GM10248 (cell line): ENCODE measurements at regions not wholly inside any gene's neighbourhood (a gene's known extent, or its start where the extent isn't known, plus 50 kb on each side); places are given as distances from the start of the nearest gene placed in this dataset.

Source experiments
- CTCF ChIA-PET: fragments of 300-600 bp; sonication (Branson Sonifier 250); formaldehyde crosslinking; extraction: SDS; loops from one replicate; lab custom pipeline; 2021; ENCODE audit warnings: antibody characterized with exemption; lab: Yijun Ruan, JAX
- POLR2A ChIA-PET: fragments of 350-650 bp; sonication (Branson Sonifier 250); formaldehyde crosslinking; extraction: SDS; loops from one replicate; lab custom pipeline; 2020; ENCODE audit warnings: antibody characterized with exemption; lab: Yijun Ruan, JAX
- DNase-seq: peaks from one replicate; pipeline ENCODE4 v3.0.0; 2012; ENCODE audit errors: extremely low spot score
- TF ChIP-seq, protein P1 (sequence below): IDR thresholded peaks from 2 replicates; pipeline ENCODE4 v1.5.1; 2012; ENCODE audit warnings: mild to moderate bottlenecking, low read depth; ENCODE audit errors: extremely low read depth, missing control alignments, control extremely low read depth

GRCh38 chr18:41899535-41899934 lies 55.5 kb upstream of the PIK3C3 start:
- POLR2A ChIA-PET, result no interaction called here
- CTCF ChIA-PET, result interaction anchor here (1.2 to 2.4 kb wide), 3 partner anchors 9 to 20 kb away, joined by 3 to 17 read pairs (median 4); no protein-coding TSS in a partner anchor
- TF ChIP-seq, protein P1, sequence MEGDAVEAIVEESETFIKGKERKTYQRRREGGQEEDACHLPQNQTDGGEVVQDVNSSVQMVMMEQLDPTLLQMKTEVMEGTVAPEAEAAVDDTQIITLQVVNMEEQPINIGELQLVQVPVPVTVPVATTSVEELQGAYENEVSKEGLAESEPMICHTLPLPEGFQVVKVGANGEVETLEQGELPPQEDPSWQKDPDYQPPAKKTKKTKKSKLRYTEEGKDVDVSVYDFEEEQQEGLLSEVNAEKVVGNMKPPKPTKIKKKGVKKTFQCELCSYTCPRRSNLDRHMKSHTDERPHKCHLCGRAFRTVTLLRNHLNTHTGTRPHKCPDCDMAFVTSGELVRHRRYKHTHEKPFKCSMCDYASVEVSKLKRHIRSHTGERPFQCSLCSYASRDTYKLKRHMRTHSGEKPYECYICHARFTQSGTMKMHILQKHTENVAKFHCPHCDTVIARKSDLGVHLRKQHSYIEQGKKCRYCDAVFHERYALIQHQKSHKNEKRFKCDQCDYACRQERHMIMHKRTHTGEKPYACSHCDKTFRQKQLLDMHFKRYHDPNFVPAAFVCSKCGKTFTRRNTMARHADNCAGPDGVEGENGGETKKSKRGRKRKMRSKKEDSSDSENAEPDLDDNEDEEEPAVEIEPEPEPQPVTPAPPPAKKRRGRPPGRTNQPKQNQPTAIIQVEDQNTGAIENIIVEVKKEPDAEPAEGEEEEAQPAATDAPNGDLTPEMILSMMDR, result no peak
- DNase-seq, result no peak

GRCh38 chr18:41893432-41893831 lies 61.6 kb upstream of the PIK3C3 start:
- no peak for DNase-seq
- TF ChIP-seq, protein P1, result no peak
- CTCF ChIA-PET, result interaction anchor here (1.4 to 3.2 kb wide), 3 partner anchors 12 to 21 kb away, joined by 3 to 12 read pairs (median 5); no protein-coding TSS in a partner anchor
- POLR2A ChIA-PET, result no interaction called here

GRCh38 chr18:41887100-41887499 lies 67.9 kb upstream of the PIK3C3 start:
- POLR2A ChIA-PET, result no interaction called here
- TF ChIP-seq, protein P1, result no peak
- CTCF ChIA-PET, result no interaction called here
- no peak for DNase-seq

GRCh38 chr18:41886126-41886807 lies 68.8 kb upstream of the PIK3C3 start:
- TF ChIP-seq, protein P1, result no peak
- POLR2A ChIA-PET, result no interaction called here
- no peak for DNase-seq
- CTCF ChIA-PET, result no interaction called here

DNA sequence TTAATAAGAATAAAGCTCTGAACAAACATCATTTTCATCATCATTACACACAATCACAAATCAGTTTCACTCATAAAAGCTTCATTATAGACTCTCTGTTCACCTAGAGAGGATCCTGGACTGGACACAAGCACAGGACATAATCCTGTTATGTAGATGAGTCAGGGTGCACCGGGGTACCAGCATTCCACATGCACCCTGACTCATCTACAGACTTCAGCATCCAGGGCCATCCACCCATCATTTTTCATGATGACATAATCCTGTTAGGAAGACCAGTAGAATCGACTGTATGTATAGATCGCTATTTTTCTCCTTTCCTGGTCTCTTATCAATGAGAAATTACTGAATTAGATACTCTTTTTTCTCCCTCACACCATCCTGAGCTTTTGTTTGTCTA lies 73.7 kb upstream of the PIK3C3 start:
- POLR2A ChIA-PET, result no interaction called here
- CTCF ChIA-PET, result interaction anchor here (1.6 kb wide), 1 partner anchor 10 kb away, joined by 5 read pairs; no protein-coding TSS in a partner anchor
- TF ChIP-seq, protein P1, result no peak
- no peak for DNase-seq

DNA sequence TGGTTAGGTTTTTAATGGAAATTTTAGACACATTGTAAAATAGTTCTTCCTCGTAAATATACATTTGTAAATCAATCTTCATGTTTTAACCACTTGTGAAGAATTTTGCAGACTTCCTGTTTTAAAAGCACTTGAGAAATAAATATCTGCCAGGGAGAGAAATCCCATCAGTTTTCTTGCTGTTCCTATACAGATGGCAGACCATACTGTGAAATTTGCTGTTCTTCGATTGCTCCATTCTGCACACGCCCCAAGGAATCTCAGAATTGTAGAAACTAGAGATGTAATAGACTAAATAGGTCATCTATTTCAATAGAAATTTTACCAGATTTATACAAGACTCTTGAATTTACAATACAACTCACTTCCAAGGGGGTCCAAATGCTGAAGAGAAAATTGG lies 75.8 kb upstream of the PIK3C3 start:
- TF ChIP-seq, protein P1, result no peak
- ChIA-PET CTCF (interaction anchor here (2.2 kb wide), 1 partner anchor 26 kb away, joined by 6 read pairs; no protein-coding TSS in a partner anchor), POLR2A (no interaction called here)
- no peak for DNase-seq
